ENCODE measurements at regions not wholly inside any gene's neighbourhood (a gene's known extent, or its start where the extent isn't known, plus 50 kb on each side); places are given as distances from the start of the nearest gene placed in this dataset.

DNA sequence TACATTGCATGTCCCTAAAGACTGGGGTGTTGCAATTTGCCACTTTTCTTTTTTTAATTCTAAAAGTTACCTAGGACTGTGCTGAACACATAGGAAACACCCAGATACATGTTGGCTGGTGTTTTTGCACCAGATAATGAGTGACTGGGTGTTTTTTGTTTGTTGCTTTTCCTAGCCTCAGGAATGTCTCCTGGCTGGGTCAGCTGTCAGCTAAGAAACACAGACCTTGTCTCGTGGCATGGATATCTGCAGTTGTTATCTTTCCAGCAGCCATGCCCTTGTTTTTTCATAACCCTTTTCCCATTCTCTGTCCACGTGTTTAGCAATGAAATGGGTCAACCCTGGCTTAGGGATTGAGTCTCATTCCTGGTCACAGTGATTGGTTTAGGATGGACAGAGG is 433.9 kb upstream of the ZMIZ1 start:
- H3K4me3 ChIP-seq (ENCODE audit: low read length): no peak overlapping the region
- CTCF ChIA-PET: interaction anchor here (1.3 kb wide), 1 partner anchor 21 kb away, joined by 3 read pairs; no protein-coding TSS in a partner anchor
- H3K4me1 Mint-ChIP-seq: no peaks in the 10 kb centered on the region
- no peak overlapping the region for H3K27ac ChIP-seq (ENCODE audit: low read depth, low read length)
- POLR2A ChIA-PET: no interaction called here
- H3K4me3 Mint-ChIP-seq: no peak overlapping the region
- H3K4me1 ChIP-seq (ENCODE audit: insufficient read depth, low read length): no peaks in the 10 kb centered on the region
- peaks cover 7 to 14% of the 10 kb centered on the region in 2 donors for H3K27me3 Mint-ChIP-seq
- no peaks in the 10 kb centered on the region for H3K27me3 ChIP-seq (ENCODE audit: insufficient read depth, low read length, poor library complexity, severe bottlenecking)
- H3K9me3 Mint-ChIP-seq: no peaks in the 10 kb centered on the region
- no peaks in the 10 kb centered on the region for H3K36me3 Mint-ChIP-seq
- no peak overlapping the region for H3K27ac Mint-ChIP-seq
- H3K36me3 ChIP-seq (ENCODE audit: insufficient read depth, low read length): no peaks in the 10 kb centered on the region
- no peaks in the 10 kb centered on the region for H3K9me3 ChIP-seq (ENCODE audit: low read length)
- no peak for DNase-seq

DNA sequence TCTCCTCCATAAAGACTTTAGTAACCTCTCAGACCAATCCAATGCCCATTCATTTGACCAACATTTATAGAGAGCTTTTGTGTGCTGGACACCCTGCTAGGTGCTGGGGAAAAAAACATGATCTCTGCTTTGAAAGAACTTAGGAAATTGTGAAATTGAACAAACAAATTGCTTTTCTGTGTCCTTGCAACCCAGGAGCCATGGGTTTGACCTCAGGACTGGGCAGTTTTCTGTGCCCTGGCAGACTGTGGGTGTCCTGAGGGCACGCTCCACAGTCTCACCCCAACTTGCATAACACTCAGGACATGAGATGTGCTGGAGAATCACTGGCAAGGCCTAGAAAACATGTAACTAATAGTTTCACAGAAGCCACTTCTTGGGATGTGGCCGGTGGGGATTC is 429.1 kb upstream of the ZMIZ1 start:
- Mint-ChIP-seq H3K36me3 (no peaks in the 10 kb centered on the region), H3K4me1 (no peaks in the 10 kb centered on the region), H3K27me3 (peaks cover 3 to 17% of the 10 kb centered on the region in 2 donors), H3K27ac (no peak overlapping the region), H3K4me3 (no peak overlapping the region), H3K9me3 (peaks cover 0 to 3% (median 0%) of the 10 kb centered on the region in 5 donors)
- H3K4me3 ChIP-seq (ENCODE audit: low read length): no peak overlapping the region
- POLR2A ChIA-PET: no interaction called here
- H3K9me3 ChIP-seq (ENCODE audit: low read length): no peaks in the 10 kb centered on the region
- no peaks in the 10 kb centered on the region for H3K4me1 ChIP-seq (ENCODE audit: insufficient read depth, low read length)
- CTCF ChIA-PET: no interaction called here
- H3K27me3 ChIP-seq (ENCODE audit: insufficient read depth, low read length, poor library complexity, severe bottlenecking): no peaks in the 10 kb centered on the region
- H3K27ac ChIP-seq (ENCODE audit: low read depth, low read length): no peak overlapping the region
- no peak for DNase-seq
- H3K36me3 ChIP-seq (ENCODE audit: insufficient read depth, low read length): no peaks in the 10 kb centered on the region

GRCh38 chr10:78640796-78641636 is 427.8 kb upstream of the ZMIZ1 start:
- no peaks in the 10 kb centered on the region for H3K36me3 Mint-ChIP-seq
- Histone ChIP-seq H3K27me3 (ENCODE audit: insufficient read depth, low read length, poor library complexity, severe bottlenecking) (no peaks in the 10 kb centered on the region), H3K4me1 (ENCODE audit: insufficient read depth, low read length) (no peaks in the 10 kb centered on the region), H3K27ac (ENCODE audit: low read depth, low read length) (no peak overlapping the region), H3K36me3 (ENCODE audit: insufficient read depth, low read length) (no peaks in the 10 kb centered on the region), H3K9me3 (ENCODE audit: low read length) (no peaks in the 10 kb centered on the region), H3K4me3 (ENCODE audit: low read length) (no peak overlapping the region)
- POLR2A ChIA-PET: no interaction called here
- peaks cover 2 to 13% of the 10 kb centered on the region in 2 donors for H3K27me3 Mint-ChIP-seq
- no peak overlapping the region for H3K4me3 Mint-ChIP-seq
- CTCF ChIA-PET: no interaction called here
- H3K9me3 Mint-ChIP-seq: peaks cover 0 to 8% (median 0%) of the 10 kb centered on the region in 5 donors
- H3K4me1 Mint-ChIP-seq: no peaks in the 10 kb centered on the region
- H3K27ac Mint-ChIP-seq: no peak overlapping the region
- no peak for DNase-seq

DNA sequence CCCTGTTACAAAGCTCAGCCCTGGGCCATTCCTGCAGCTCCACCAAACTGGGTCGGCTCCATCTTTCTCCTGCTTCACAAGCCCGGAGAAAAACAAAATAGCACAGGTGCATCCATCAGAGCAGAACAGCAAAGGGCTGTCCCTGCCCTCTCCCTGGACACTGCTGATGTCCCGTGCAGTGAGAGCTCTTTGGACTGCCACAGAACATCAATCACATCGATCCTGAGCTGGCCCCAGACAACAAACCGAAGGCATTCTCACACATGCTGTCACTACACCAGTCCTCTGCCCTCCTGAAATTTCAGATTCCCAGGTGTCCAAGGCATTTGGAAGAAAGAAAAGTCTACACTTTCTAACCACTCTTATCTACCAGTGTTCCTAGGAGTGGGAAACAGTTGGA is 427.1 kb upstream of the ZMIZ1 start:
- DNase-seq: no peak
- Mint-ChIP-seq H3K36me3 (no peaks in the 10 kb centered on the region), H3K9me3 (peaks cover 0 to 8% (median 0%) of the 10 kb centered on the region in 5 donors), H3K4me3 (no peak overlapping the region), H3K27ac (no peak overlapping the region), H3K27me3 (peaks cover 3 to 13% of the 10 kb centered on the region in 2 donors), H3K4me1 (no peaks in the 10 kb centered on the region)
- ChIA-PET POLR2A (no interaction called here), CTCF (no interaction called here)
- H3K27ac ChIP-seq (ENCODE audit: low read depth, low read length): no peak overlapping the region
- H3K4me3 ChIP-seq (ENCODE audit: low read length): no peak overlapping the region
- H3K36me3 ChIP-seq (ENCODE audit: insufficient read depth, low read length): no peaks in the 10 kb centered on the region
- H3K9me3 ChIP-seq (ENCODE audit: low read length): no peaks in the 10 kb centered on the region
- no peaks in the 10 kb centered on the region for H3K4me1 ChIP-seq (ENCODE audit: insufficient read depth, low read length)
- no peaks in the 10 kb centered on the region for H3K27me3 ChIP-seq (ENCODE audit: insufficient read depth, low read length, poor library complexity, severe bottlenecking)

GRCh38 chr10:78642269-78642816 is 426.4 kb upstream of the ZMIZ1 start:
- Mint-ChIP-seq H3K36me3 (no peaks in the 10 kb centered on the region), H3K9me3 (peaks cover 0 to 8% (median 0%) of the 10 kb centered on the region in 5 donors), H3K27ac (no peak overlapping the region), H3K4me1 (no peaks in the 10 kb centered on the region), H3K27me3 (peaks cover 6 to 13% of the 10 kb centered on the region in 2 donors), H3K4me3 (no peak overlapping the region)
- H3K9me3 ChIP-seq (ENCODE audit: low read length): no peaks in the 10 kb centered on the region
- H3K4me3 ChIP-seq (ENCODE audit: low read length): no peak overlapping the region
- no peaks in the 10 kb centered on the region for H3K36me3 ChIP-seq (ENCODE audit: insufficient read depth, low read length)
- CTCF ChIA-PET: no interaction called here
- no peak for DNase-seq
- no peak overlapping the region for H3K27ac ChIP-seq (ENCODE audit: low read depth, low read length)
- no peaks in the 10 kb centered on the region for H3K27me3 ChIP-seq (ENCODE audit: insufficient read depth, low read length, poor library complexity, severe bottlenecking)
- H3K4me1 ChIP-seq (ENCODE audit: insufficient read depth, low read length): no peaks in the 10 kb centered on the region
- POLR2A ChIA-PET: no interaction called here

- Histone ChIP-seq H3K36me3 (ENCODE audit: insufficient read depth, low read length) (no peaks in the 10 kb centered on the region), H3K27ac (ENCODE audit: low read depth, low read length) (no peak overlapping the region), H3K4me1 (ENCODE audit: insufficient read depth, low read length) (no peaks in the 10 kb centered on the region), H3K4me3 (ENCODE audit: low read length) (no peak overlapping the region), H3K27me3 (ENCODE audit: insufficient read depth, low read length, poor library complexity, severe bottlenecking) (no peaks in the 10 kb centered on the region), H3K9me3 (ENCODE audit: low read length) (no peaks in the 10 kb centered on the region)
- H3K4me3 Mint-ChIP-seq: no peak overlapping the region
- H3K27ac Mint-ChIP-seq: no peak overlapping the region
- CTCF ChIA-PET: no interaction called here
- no peaks in the 10 kb centered on the region for H3K4me1 Mint-ChIP-seq
- peaks cover 10 to 13% of the 10 kb centered on the region in 2 donors for H3K27me3 Mint-ChIP-seq
- POLR2A ChIA-PET: no interaction called here
- peaks cover 0 to 8% (median 0%) of the 10 kb centered on the region in 5 donors for H3K9me3 Mint-ChIP-seq
- no peaks in the 10 kb centered on the region for H3K36me3 Mint-ChIP-seq
- no peak for DNase-seq
Observed at GRCh38 chr10:78643513-78643912, 425.3 kb upstream of the ZMIZ1 start.

- H3K27ac Mint-ChIP-seq: no peak overlapping the region
- no peaks in the 10 kb centered on the region for H3K27me3 ChIP-seq (ENCODE audit: insufficient read depth, low read length, poor library complexity, severe bottlenecking)
- H3K9me3 Mint-ChIP-seq: peaks cover 0 to 8% (median 0%) of the 10 kb centered on the region in 5 donors
Observed at GRCh38 chr10:78644550-78644949, 424.2 kb upstream of the ZMIZ1 start.

GRCh38 chr10:78645169-78645686 is 423.5 kb upstream of the ZMIZ1 start:
- H3K27me3 ChIP-seq (ENCODE audit: insufficient read depth, low read length, poor library complexity, severe bottlenecking): no peaks in the 10 kb centered on the region
- Mint-ChIP-seq H3K36me3 (no peaks in the 10 kb centered on the region), H3K27me3 (peaks cover 11 to 16% of the 10 kb centered on the region in 2 donors), H3K27ac (no peak overlapping the region), H3K9me3 (peaks cover 0 to 8% (median 0%) of the 10 kb centered on the region in 5 donors), H3K4me3 (no peak overlapping the region), H3K4me1 (no peaks in the 10 kb centered on the region)
- POLR2A ChIA-PET: no interaction called here
- no peaks in the 10 kb centered on the region for H3K36me3 ChIP-seq (ENCODE audit: insufficient read depth, low read length)
- no peaks in the 10 kb centered on the region for H3K9me3 ChIP-seq (ENCODE audit: low read length)
- CTCF ChIA-PET: no interaction called here
- DNase-seq: no peak
- H3K4me1 ChIP-seq (ENCODE audit: insufficient read depth, low read length): no peaks in the 10 kb centered on the region
- H3K27ac ChIP-seq (ENCODE audit: low read depth, low read length): no peak overlapping the region
- no peak overlapping the region for H3K4me3 ChIP-seq (ENCODE audit: low read length)

More at GRCh38 chr10:78644550-78644949, 424.2 kb upstream of the ZMIZ1 start:
- Histone ChIP-seq H3K4me1 (ENCODE audit: insufficient read depth, low read length) (no peaks in the 10 kb centered on the region), H3K9me3 (ENCODE audit: low read length) (no peaks in the 10 kb centered on the region), H3K27ac (ENCODE audit: low read depth, low read length) (no peak overlapping the region), H3K4me3 (ENCODE audit: low read length) (no peak overlapping the region), H3K36me3 (ENCODE audit: insufficient read depth, low read length) (no peaks in the 10 kb centered on the region)
- Mint-ChIP-seq H3K36me3 (no peaks in the 10 kb centered on the region), H3K4me3 (no peak overlapping the region), H3K4me1 (no peaks in the 10 kb centered on the region), H3K27me3 (peaks cover 12 to 13% of the 10 kb centered on the region in 2 donors)
- DNase-seq: no peak
- POLR2A ChIA-PET: no interaction called here
- CTCF ChIA-PET: no interaction called here

Measured in CD8-positive, alpha-beta memory T cell (primary cell).